Activated CD4-positive, alpha-beta T cell treated with anti-CD3 and anti-CD28 coated beads, Interleukin-2, amount 50 U/mL, for 1 hour (primary cell): ENCODE measurements at regions not wholly inside any gene's neighbourhood (a gene's known extent, or its start where the extent isn't known, plus 50 kb on each side); places are given as distances from the start of the nearest gene placed in this dataset.

Experiments used
- DNase-seq: peaks from one replicate; pipeline ENCODE4 v3.0.0-alpha.2; 2020

DNA sequence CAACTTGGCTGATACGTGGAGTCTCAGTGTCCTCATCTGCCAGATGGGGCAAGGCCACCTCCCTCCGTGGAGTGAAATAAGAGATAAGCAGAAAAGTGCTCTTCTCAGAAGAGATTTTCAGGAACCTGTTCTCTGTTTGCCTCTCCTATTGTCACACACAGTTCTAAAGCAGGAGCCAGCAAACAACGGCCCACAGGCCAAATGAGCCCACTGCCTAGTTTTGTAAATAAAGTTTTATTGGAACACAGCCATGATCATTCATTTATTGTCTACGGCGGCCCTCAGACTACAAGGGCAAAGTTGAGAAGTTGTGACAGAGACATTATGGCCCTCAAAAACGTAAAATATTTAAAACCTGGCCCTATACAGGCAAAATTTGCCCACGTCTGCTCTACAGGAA, 256.8 kb upstream of the IGF1R start:
- DNase-seq = no peak

DNA sequence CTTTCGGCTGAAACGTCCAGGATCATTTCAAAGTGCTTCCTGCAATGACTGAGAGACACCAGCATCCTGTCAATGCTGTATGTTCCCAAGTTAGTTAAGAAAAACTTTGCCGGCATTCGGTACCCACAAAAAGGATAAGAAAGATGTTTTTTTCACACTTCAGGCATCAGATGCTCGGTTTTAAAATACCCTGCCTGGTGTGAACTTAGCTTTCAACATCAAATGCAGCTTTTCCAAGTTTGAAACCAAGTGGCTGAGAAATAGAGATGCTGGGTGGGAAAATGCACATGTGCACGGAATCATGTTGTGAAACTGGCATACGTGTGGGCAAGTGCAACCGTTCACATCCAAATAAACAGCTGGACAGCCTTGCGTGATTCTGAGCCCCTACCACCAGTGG, 254.9 kb upstream of the IGF1R start:
- no peak for DNase-seq

DNA sequence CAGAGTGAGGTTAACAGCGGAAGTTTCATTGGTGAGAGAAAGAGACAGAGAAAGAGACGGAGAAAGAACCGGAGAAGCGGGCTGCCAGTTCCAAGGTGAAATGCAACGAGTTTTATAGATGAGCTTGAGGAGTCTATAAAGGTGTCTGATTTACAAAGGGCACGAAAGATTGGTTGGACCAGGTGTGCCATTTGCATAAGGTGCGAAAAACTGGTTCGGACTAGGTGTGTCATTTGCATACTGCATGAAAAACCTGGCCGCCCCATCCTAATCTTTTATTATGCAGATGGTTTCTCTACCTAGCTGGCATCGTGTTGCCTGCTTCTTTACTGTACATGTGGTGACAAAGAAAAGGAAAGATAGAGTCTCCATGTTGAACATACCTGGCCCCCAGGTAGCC, 253.8 kb upstream of the IGF1R start:
- no peak for DNase-seq

GRCh38 chr15:98395974-98396610, 252.2 kb upstream of the IGF1R start:
- DNase-seq = no peak

- no peak for DNase-seq
These were observed 250.9 kb upstream of the IGF1R start for GRCh38 chr15:98397419-98397818.

- DNase-seq = no peak
These were observed 250.3 kb upstream of the IGF1R start for GRCh38 chr15:98398056-98398455.

- DNase-seq = no peak
These were observed 249.5 kb upstream of the IGF1R start for GRCh38 chr15:98398886-98399285.

DNA sequence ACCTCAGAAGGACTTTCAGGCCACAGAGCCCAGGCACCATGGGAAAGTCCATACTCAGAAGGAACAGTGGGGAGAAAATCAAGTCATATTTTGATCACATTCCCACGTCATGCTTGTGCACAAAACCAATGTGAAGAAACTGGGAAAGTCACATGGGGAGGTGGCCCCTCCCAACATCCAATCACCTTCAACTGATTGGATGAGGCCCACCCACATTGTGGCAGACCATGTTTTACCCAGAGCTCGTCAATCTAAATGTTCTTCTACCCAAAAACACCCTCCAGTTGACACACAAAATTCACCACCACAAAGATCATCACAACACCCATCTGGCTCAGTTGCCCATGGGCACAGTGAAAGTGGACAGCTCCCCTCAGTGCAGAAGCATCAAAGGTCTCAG, 248.2 kb upstream of the IGF1R start:
- no peak for DNase-seq

DNA sequence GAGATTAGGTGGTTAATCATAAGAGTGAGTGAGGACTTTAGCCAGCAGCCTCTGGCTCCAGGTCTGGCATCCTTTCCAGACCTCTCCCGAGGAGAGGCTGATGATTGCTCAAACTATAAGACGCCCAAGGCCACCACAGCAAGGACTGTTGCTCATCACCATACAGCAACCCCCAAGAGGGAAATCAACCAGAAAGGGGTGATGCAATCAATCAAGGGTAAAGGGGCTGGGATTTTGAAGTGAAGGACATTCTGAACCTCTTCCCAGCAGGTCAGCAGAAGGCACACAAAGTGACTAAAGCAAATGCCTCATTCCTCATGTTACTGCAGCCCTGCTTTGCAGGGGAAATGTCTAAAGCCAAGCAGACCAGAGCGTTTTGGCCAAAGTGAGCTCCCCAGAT, 247.3 kb upstream of the IGF1R start:
- DNase-seq = no peak

DNA sequence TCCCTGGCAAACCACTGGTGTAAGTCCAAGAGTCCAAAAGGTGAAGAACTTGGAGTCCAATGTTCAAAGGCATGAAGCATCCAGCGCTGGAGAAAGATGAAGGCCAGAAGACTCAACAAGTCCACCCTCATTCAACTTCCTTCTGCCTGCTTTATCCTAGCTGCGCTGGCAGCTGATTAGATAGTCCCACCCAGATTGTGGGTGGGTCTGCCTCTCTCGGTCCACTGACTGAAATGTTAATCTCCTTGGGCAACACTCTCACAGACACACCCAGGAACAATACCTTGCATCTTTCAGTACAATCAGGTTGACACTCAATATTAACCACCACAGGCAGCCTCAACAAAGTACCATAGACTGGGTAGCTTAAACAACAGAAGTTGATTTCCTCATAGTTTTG, 245.9 kb upstream of the IGF1R start:
- no peak for DNase-seq

DNA sequence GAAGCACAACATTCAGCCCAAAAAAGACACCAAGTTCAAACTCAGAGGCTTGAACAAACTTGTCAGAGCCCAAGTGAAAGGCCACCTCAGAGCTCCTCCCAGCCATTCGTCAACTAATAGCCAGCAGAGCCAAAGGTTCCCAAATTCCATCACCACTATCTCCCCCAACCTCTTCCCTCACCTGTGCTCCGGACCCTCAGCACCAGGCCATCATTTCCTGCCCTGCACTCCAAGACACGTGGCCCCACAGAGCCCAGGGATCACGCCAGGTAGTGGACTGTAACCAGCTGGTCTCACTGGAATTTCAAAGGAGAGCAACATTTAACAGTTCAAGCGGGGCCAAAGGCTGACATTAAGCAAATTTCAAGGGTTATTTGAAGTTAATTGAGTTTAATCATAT, 245.2 kb upstream of the IGF1R start:
- DNase-seq = no peak

- no peak for DNase-seq
These were observed 244.8 kb upstream of the IGF1R start for GRCh38 chr15:98403569-98403968.

DNA sequence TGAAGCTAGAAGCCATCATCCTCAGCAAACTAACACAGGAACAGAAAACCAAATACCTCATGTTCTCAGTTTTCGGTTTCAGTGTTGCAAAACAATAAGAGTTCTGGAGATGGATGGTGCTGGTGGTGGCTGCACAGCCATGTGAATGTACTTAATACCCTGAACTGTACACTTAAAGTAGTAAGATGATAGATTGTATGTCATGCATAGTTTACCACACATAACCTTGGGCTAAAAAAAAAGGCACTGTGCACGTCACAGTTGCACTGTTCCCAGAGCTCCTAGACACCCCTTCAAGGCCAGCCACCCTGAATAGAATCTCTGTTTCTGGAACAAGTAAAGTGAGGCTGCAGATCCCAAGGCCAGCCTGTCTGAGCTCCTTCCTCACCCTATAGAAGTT, 243.3 kb upstream of the IGF1R start:
- no peak for DNase-seq

- no peak for DNase-seq
These were observed 240.1 kb upstream of the IGF1R start for GRCh38 chr15:98408231-98408630.

- DNase-seq = no peak
These were observed 238.0 kb upstream of the IGF1R start for GRCh38 chr15:98410328-98410727.

GRCh38 chr15:98412852-98413251, 235.5 kb upstream of the IGF1R start:
- no peak for DNase-seq

DNA sequence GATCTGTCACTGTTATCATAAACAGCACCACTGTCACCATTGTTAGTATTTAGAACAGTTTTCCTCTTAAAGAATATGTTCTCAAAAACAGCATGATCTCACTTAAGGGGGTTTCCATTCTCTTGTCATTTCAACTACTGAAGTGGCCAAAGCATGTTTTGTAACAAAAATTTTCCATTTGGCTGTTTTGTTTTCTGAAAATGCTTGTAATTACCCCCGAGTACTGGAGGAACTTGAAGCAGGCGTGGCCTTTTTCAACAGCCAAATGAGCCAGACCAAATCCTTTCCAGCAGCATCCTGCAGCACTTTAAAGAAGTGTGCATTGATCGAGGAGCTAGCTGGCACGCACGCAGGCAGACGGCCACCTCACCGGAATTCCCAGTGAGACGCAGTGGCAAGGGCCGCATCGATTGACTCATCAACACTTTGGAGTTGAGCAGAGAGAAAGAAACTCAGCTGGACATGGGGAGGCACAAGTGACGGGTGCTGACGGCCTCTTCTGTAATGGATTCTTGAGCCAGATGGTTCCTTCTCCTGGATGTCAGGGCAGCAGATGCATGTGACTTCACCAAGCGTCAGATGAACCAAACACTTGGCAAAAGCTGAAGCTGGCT, 234.3 kb upstream of the IGF1R start:
- no peak for DNase-seq

DNA sequence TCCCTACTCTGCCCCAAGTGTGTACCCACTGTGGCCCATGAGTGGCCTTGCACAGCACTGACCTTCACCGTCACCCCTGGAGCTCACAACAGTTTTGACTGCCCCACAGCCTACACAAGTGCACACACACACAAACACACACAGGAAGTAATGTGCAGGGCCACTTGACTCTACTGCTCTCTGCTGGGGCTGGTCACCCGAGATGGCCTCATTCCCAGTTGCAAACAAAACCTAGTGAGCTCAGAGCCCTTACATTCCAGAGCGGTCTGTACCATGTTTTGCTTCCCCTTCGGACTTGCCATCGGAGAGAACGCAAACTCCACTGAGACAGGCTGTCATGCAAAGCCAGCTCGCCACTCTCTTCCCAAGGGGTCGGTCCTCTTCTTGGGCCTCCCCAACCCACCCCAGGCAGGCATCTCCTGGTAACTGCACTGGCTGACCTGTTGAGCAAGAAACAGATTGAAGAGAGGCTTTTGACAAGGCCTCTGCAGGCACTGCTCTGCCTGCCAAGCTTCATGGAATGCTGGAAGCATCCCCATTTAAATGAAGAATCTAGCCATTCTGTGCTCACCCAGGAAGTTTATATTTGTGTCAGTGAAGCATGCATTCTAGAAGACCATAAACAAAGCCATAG, 232.0 kb upstream of the IGF1R start:
- no peak for DNase-seq

DNA sequence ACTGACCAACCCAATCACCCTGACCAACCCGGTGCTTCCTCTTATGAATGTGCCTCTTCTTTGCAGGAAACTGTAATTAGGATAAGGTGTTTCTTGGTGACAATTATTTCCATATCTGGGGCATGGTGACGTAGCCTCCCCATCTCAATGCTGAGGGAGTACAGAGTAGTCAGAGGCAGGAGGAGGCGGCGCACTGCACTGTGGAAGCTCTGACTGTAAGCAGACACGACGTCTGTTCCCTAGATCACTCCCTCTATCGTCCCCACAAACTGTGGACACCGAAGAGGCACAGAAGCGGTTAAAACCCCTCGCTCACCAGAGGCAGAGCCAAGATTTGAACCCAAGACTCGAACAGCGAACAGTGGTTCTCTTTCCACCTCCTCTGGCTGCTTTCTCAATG, 231.0 kb upstream of the IGF1R start:
- DNase-seq = no peak

DNA sequence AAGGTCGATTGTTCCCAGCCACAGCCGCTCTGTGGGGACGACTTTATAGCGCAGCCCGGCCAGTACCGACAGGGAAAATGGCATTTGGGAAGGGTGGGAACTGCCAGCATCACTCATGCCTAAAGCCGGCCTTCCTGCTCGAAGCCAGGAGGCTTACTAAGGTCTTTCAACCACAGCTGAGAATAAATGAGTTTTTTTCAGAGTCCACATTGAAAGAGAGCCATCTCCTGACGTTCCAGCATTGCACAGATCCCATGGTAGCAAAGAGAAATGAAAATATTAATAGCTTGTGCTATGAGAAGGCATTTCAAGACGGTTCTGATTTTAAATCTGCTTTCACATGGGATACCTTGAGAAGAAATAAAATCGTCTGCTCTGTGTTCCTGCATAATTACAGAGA, 230.2 kb upstream of the IGF1R start:
- DNase-seq = no peak

DNA sequence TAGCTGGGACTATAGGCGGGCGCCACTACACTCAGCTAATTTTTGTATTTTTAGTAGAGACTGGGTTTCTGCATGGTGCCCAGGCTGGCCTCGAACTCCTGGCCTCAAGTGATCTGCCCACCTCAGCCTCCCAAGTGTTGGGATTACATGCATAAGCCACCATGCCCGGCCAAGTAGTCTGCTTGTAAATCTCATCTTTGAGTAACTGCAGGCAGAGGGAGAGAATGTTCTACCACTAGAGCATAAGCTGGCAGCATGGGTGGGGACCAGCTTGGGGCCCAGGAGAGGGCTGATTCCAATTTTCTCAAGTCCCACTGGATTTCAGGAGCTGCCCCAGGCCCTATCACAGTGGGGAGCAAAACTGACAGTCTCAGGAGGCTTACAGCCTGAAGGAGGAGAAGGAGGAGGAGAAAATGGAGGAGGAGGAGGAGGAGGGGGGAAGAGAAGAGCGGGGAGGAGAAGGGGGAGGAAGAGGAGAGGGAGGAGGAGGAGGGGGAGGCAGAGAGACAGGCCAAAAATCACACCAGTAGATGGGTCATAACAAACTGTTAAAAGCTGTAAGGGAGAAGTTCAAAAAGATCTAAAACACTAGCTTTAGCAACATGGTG, 229.1 kb upstream of the IGF1R start:
- DNase-seq = no peak

GRCh38 chr15:98420837-98421236, 227.5 kb upstream of the IGF1R start:
- no peak for DNase-seq

DNA sequence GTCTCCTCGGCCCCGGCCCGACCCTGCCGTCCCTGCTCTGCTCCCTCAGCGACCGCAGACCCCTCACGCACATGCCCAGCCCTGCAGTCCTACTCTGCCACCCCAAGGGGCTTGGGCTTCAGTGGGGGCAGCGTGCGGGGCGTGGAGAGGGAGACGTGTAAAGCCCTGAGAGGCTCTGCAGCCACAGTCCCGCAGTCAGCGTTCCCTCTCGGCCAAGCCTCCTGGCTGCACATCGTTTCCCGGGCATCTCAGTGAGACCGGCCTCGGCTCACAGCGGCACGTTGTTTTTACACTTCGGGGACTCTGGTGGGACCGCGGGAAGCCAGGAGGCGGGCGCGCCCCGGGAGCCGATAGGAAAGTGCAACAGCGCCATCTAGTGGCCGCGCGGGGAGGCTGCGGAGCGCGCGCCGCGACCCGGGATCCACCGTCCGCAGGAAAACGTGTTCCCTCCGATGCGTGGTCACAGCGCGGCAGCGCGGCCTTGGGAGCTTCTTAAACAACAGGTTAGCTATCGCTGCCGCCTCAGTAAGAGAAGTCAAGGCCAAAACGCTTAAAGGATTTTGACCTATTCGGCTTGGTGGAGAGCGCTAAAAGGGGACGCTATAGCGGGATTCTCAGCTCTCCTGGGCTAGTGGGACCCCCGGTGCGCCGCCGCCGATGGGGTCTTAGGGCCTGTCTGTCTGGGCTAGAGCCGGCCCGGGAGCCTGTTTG, 226.8 kb upstream of the IGF1R start:
- peak; percentile 53 for DNase-seq

DNA sequence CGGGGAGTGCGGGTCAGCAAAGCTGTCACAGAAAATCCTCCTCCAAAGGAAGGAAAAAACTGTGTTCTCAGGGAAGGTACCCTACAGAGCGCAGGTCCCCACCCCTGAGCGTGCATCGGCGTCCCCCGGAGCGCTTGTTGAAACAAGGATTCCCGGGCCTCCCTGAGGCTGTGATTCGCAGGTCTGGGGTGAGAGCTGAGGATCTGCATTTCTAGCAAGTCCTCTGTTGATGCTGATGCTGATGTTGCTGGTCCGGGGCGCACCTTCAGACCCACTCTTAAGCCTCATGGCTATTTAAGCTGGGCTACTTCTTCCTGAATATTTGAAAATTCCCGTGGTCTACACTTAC, 226.2 kb upstream of the IGF1R start:
- DNase-seq = no peak
